ENCODE measurements at regions not wholly inside any gene's neighbourhood (a gene's known extent, or its start where the extent isn't known, plus 50 kb on each side); places are given as distances from the start of the nearest gene placed in this dataset.

DNA sequence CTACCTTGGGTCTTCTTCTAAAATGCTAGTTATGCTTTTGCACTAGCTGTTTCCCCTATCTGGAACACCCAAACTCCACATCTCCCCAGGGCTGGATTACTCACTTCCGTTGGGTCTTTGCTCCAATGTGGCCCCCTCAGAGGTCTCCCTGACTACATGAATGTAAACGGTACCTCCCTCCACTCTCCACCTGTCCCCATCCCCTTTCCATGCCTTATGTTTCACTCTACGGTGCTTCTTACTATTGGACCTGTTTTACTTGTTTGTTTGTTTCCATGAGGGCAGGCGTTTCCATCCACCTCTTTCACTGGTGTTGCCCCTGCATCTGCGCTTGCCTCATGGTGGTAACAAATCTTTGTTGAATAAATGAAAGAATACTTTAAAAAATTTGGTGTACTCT lies 256.4 kb downstream of the SNAPC1 start:
- H3K4me3 ChIP-seq (ENCODE audit: low read depth, low read length) = no peak overlapping the region
- no peak for DNase-seq (ENCODE audit: low read depth, low spot score)
- in situ Hi-C loops (cut with HindIII; ENCODE audit: low sequenced_read_pairs) = no loop called here
- TF ChIP-seq, protein P1, sequence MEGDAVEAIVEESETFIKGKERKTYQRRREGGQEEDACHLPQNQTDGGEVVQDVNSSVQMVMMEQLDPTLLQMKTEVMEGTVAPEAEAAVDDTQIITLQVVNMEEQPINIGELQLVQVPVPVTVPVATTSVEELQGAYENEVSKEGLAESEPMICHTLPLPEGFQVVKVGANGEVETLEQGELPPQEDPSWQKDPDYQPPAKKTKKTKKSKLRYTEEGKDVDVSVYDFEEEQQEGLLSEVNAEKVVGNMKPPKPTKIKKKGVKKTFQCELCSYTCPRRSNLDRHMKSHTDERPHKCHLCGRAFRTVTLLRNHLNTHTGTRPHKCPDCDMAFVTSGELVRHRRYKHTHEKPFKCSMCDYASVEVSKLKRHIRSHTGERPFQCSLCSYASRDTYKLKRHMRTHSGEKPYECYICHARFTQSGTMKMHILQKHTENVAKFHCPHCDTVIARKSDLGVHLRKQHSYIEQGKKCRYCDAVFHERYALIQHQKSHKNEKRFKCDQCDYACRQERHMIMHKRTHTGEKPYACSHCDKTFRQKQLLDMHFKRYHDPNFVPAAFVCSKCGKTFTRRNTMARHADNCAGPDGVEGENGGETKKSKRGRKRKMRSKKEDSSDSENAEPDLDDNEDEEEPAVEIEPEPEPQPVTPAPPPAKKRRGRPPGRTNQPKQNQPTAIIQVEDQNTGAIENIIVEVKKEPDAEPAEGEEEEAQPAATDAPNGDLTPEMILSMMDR (IDR thresholded peaks at IDR 0.05; ENCODE audit: low read depth, low read length) = no peak

DNA sequence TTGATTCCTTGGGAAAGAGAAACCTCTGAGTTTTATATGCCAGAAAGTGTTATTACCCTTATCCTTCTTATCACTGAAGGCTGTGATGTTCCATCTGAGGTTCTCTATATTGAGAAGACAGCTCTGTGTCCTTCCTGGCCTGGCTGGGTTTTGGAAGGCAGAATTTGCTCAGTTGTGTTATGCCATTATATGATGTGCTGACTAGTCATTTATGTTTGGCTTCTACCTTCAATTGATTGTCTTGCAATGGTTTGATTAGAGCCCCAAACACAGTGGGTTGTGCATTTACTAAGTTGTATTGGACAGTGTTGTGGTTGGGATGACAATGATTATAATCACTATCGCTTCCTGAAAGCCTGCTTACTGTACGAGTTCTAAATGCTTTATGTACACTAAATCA lies 265.7 kb downstream of the SNAPC1 start:
- in situ Hi-C loops (cut with HindIII; ENCODE audit: low sequenced_read_pairs) = no loop called here
- TF ChIP-seq, protein P1 (IDR thresholded peaks at IDR 0.05; ENCODE audit: low read depth, low read length) = no peak
- no peak for DNase-seq (ENCODE audit: low read depth, low spot score)
- H3K4me3 ChIP-seq (ENCODE audit: low read depth, low read length) = no peak overlapping the region

DNA sequence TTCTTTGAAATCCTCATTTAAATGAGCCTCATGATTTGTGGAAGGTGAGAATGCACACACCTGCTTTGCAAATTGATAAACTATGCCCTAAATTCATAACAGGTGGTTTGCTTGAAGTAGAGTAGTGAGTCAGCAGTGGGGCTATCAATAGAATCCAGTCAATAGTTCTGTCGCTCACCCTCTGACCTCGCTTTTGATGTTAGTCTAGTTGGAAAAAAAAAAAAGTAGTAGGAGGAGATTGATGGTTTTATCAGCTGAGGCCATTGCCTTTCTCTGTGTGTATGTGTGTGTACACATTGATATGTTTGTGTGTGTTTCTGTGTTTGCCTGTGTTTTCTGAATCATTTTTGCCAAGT lies 267.3 kb downstream of the SNAPC1 start:
- no peak for DNase-seq (ENCODE audit: low read depth, low spot score)
- TF ChIP-seq, protein P1 (IDR thresholded peaks at IDR 0.05; ENCODE audit: low read depth, low read length) = no peak
- no peak overlapping the region for H3K4me3 ChIP-seq (ENCODE audit: low read depth, low read length)
- in situ Hi-C loops (cut with HindIII; ENCODE audit: low sequenced_read_pairs) = no loop called here

DNA sequence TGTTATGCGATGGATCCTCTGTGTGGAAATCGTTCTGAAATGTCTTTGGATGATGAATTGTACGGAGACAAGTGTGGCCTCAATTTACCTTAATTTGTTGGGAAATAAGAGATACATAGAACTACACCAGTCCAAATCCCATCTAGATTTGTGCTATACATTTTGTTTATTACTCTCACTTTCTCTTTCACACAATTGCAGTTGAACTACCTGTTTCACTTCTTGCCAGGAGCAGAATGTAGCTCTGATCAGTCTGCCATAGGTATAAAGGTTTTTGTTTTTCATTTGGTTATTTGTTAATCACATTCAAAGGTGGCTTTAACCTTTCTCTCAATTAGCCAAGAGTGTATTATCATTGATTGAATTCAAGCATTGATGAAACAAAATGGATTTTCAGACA lies 268.2 kb downstream of the SNAPC1 start:
- TF ChIP-seq, protein P1 (IDR thresholded peaks at IDR 0.05; ENCODE audit: low read depth, low read length) = no peak
- H3K4me3 ChIP-seq (ENCODE audit: low read depth, low read length) = no peak overlapping the region
- no peak for DNase-seq (ENCODE audit: low read depth, low spot score)
- in situ Hi-C loops (cut with HindIII; ENCODE audit: low sequenced_read_pairs) = no loop called here

DNA sequence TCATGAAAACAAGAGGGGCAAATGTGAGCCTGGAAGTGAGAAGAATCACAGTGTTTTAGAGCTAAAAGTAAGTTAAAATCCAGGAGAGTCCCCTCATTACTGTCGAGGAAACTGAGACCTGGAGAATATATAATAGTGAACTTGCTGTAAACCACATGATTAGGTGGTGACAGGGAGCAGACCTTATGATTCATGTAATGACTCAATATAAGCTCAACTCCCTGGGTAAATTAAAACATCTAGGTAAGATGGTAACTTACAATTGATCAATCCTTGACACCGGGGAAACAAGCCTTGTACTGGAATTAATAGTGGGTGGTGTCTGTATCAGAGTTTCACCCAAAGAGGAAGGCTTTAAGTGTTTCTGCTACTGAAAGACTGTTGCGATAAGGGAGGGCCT lies 269.3 kb downstream of the SNAPC1 start:
- in situ Hi-C loops (cut with HindIII; ENCODE audit: low sequenced_read_pairs) = no loop called here
- DNase-seq (ENCODE audit: low read depth, low spot score) = no peak
- TF ChIP-seq, protein P1 (IDR thresholded peaks at IDR 0.05; ENCODE audit: low read depth, low read length) = no peak
- no peak overlapping the region for H3K4me3 ChIP-seq (ENCODE audit: low read depth, low read length)

DNA sequence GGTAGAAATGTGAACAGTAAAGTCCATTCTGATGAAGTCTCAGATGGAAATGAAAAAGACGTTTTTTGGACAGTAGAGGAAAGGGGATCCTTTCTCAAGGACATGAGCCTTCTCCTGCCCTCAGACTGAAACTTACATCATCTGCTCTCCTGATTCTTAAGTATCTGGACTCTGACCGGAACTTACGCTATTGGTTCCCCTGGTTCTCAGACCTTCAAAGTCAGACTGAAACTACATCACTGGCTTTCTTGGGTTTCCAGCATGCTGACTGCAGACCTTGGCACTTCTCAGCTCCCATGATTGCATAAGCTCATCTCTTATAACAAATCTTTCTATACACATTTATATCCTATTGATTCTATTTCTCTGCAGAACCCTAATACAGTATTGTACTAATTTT lies 291.0 kb downstream of the SNAPC1 start:
- TF ChIP-seq, protein P1 (IDR thresholded peaks at IDR 0.05; ENCODE audit: low read depth, low read length) = no peak
- no peak overlapping the region for H3K4me3 ChIP-seq (ENCODE audit: low read depth, low read length)
- in situ Hi-C loops (cut with HindIII; ENCODE audit: low sequenced_read_pairs) = no loop called here
- DNase-seq (ENCODE audit: low read depth, low spot score) = no peak

DNA sequence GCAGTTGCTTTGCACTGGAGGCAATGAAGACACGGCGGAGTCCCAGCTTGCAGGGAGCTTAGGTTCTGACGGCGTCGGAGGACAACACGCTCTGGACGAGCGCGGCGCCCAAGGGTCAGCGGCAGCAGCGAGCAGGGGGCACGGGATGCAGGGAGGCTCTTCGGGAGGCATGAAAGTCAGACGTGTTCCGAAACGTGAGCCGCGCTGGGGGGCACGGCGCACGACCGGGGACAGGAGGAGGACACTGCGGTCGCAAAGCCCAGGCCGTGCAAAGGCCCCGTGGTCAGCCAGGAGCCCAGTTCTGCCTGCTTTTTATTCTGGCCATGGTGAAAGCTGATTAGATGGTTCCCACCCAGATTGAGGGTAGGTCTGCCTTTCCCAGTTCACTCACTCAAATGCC lies 294.6 kb downstream of the SNAPC1 start:
- DNase-seq (ENCODE audit: low read depth, low spot score) = no peak
- H3K4me3 ChIP-seq (ENCODE audit: low read depth, low read length) = no peak overlapping the region
- TF ChIP-seq, protein P1 (IDR thresholded peaks at IDR 0.05; ENCODE audit: low read depth, low read length) = no peak
- in situ Hi-C loops (cut with HindIII; ENCODE audit: low sequenced_read_pairs) = no loop called here
